ENCODE measurements at regions not wholly inside any gene's neighbourhood (a gene's known extent, or its start where the extent isn't known, plus 50 kb on each side); places are given as distances from the start of the nearest gene placed in this dataset.

GRCh38 chr20:7459083-7459482, 481.2 kb downstream of the HAO1 start:
- no peak for TF ChIP-seq EZH2 (IDR thresholded peaks at IDR 0.05; ENCODE audit: borderline replicate concordance, low read depth, low read length, severe bottlenecking)
- no peak for TF ChIP-seq CTCF (IDR thresholded peaks at IDR 0.05; ENCODE audit: borderline replicate concordance, extremely low read depth, low read length, poor library complexity, severe bottlenecking)

Measured in DND-41 (cell line).